SK-N-SH (cell line): ENCODE measurements at regions not wholly inside any gene's neighbourhood (a gene's known extent, or its start where the extent isn't known, plus 50 kb on each side); places are given as distances from the start of the nearest gene placed in this dataset.

ENCODE experiments used
- CTCF ChIA-PET: fragments of 300-600, 350-600 bp; formaldehyde crosslinking; extraction: SDS; loops from one replicate; lab custom pipeline; 2021; lab: Yijun Ruan, JAX
- POLR2A ChIA-PET: fragments of 350-600 bp; sonication (Branson Sonifier 250); formaldehyde crosslinking; extraction: SDS; loops from one replicate; lab custom pipeline; 2020; ENCODE audit warnings: antibody characterized with exemption, inconsistent platforms; lab: Yijun Ruan, JAX
- DNase-seq: peaks from one replicate; pipeline ENCODE4 v3.0.0; 2012
- H2AFZ ChIP-seq: fragments of 200-600 bp; sonication (generic); 2 replicates; pipeline ENCODE4 v1.8.1; 2016; ENCODE audit warnings: antibody characterized with exemption, mild to moderate bottlenecking, low read depth
- H3F3A ChIP-seq: fragments of 200-600 bp; sonication (generic); replicated peaks from 2 replicates; pipeline ENCODE3; 2016; ENCODE audit warnings: antibody characterized with exemption, mild to moderate bottlenecking; ENCODE audit not compliant: insufficient read depth
- H3K27ac ChIP-seq, 2 experiments: fragments of 200-500 bp in 1 of 2; fragments of 200-600 bp in 1 of 2; sonication (Bioruptor generic) in 1 of 2; sonication (generic), shearing (Covaris generic) in 1 of 2; 2 replicates each; pipeline versions ENCODE4 v1.5.1 to v1.6.1; 2014 to 2016; ENCODE audit warnings: low read depth in 2 of 2, inconsistent platforms in 1 of 2, low read length in 1 of 2, mild to moderate bottlenecking in 1 of 2, mixed read lengths in 1 of 2
- H3K27me3 ChIP-seq: fragments of 200-600 bp; sonication (generic), shearing (Covaris generic); 2 replicates; pipeline ENCODE4 v1.6.1; 2016; ENCODE audit warnings: mixed run types; ENCODE audit not compliant: insufficient read depth
- H3K36me3 ChIP-seq, 2 experiments: fragments of 200-500 bp in 1 of 2; fragments of 200-600 bp in 1 of 2; sonication (Bioruptor generic) in 1 of 2; sonication (generic) in 1 of 2; replicated peaks in 1 of 2; 2 replicates each; pipeline versions ENCODE3 to v1.5.1; 2014 to 2016; ENCODE audit warnings: low read length in 1 of 2, mild to moderate bottlenecking in 1 of 2; ENCODE audit not compliant: insufficient read depth in 2 of 2, control insufficient read depth in 1 of 2
- H3K4me1 ChIP-seq, 2 experiments: fragments of 200-500 bp in 1 of 2; fragments of 200-600 bp in 1 of 2; sonication (Bioruptor generic) in 1 of 2; sonication (generic), shearing (Covaris generic) in 1 of 2; 2 replicates each; pipeline versions ENCODE4 v1.5.1 to v1.6.1; 2014 to 2016; ENCODE audit warnings: low read depth in 1 of 2, low read length in 1 of 2, mixed run types in 1 of 2; ENCODE audit not compliant: insufficient read depth in 2 of 2, control insufficient read depth in 1 of 2
- H3K4me2 ChIP-seq: fragments of 200-600 bp; sonication (generic), shearing (Covaris generic); 2 replicates; pipeline ENCODE4 v1.6.1; 2017; ENCODE audit warnings: mixed run types
- H3K4me3 ChIP-seq, 2 experiments: fragments of 200-500 bp in 1 of 2; fragments of 200-600 bp in 1 of 2; sonication (Bioruptor generic) in 1 of 2; sonication (generic), shearing (Covaris generic) in 1 of 2; 2 replicates each; pipeline versions ENCODE4 v1.5.1 to v1.8.1; 2014 to 2016; ENCODE audit warnings: low read depth in 2 of 2, inconsistent platforms in 1 of 2, low read length in 1 of 2, mild to moderate bottlenecking in 1 of 2, mixed read lengths in 1 of 2, moderate library complexity in 1 of 2
- H3K79me2 ChIP-seq: fragments of 200-600 bp; sonication (generic); 2 replicates; pipeline ENCODE4 v1.8.1; 2017; ENCODE audit warnings: mild to moderate bottlenecking; ENCODE audit not compliant: insufficient read depth
- H3K9ac ChIP-seq: fragments of 200-600 bp; sonication (generic); 2 replicates; pipeline ENCODE4 v1.6.1; 2017; ENCODE audit warnings: mixed run types
- H3K9me2 ChIP-seq: fragments of 200-600 bp; sonication (generic); 2 replicates; pipeline ENCODE4 v1.6.1; 2017; ENCODE audit warnings: mixed run types
- H3K9me3 ChIP-seq: fragments of 200-600 bp; sonication (generic); 2 replicates; pipeline ENCODE4 v1.6.1; 2017; ENCODE audit warnings: mixed run types, mild to moderate bottlenecking, moderate library complexity
- H4K20me1 ChIP-seq: fragments of 200-600 bp; sonication (generic); 2 replicates; pipeline ENCODE4 v1.6.1; 2017; ENCODE audit warnings: mild to moderate bottlenecking, mixed run types; ENCODE audit not compliant: insufficient read depth
- EP300 ChIP-seq, 2 experiments: IDR thresholded peaks; 2 replicates each; pipeline versions ENCODE4 v1.4.0 to v1.6.1; 2012; ENCODE audit warnings: borderline replicate concordance in 1 of 2, low read depth in 1 of 2, low read length in 1 of 2
- FOXM1 ChIP-seq: IDR thresholded peaks from 2 replicates; pipeline ENCODE4 v1.4.0; 2012; ENCODE audit warnings: low read depth, mild to moderate bottlenecking
- GABPA ChIP-seq: IDR thresholded peaks from 2 replicates; pipeline ENCODE4 v1.4.0; 2012; ENCODE audit warnings: low read depth, mild to moderate bottlenecking
- IRF3 ChIP-seq: fragments of 150-350 bp; IDR thresholded peaks from 2 replicates; pipeline ENCODE4 v1.6.1; 2016; ENCODE audit warnings: mild to moderate bottlenecking, low read depth, low read length
- MAX ChIP-seq: IDR thresholded peaks from 2 replicates; pipeline ENCODE4 v1.4.0; 2012; ENCODE audit warnings: low read depth
- MEF2A ChIP-seq: IDR thresholded peaks from 2 replicates; pipeline ENCODE4 v1.4.0; 2012; ENCODE audit warnings: low read depth, borderline replicate concordance
- POLR2AphosphoS5 ChIP-seq: IDR thresholded peaks from 2 replicates; pipeline ENCODE4 v1.6.1; 2012; ENCODE audit warnings: low read depth, low read length
- RFX5 ChIP-seq: IDR thresholded peaks from 2 replicates; pipeline ENCODE4 v1.6.1; 2012; ENCODE audit warnings: mild to moderate bottlenecking, improper control_type of control experiment, low read length
- SMC3 ChIP-seq: IDR thresholded peaks from 2 replicates; pipeline ENCODE4 v1.6.1; 2012; ENCODE audit warnings: low read depth, low read length, improper control_type of control experiment
- TEAD4 ChIP-seq: IDR thresholded peaks from 2 replicates; pipeline ENCODE4 v1.4.0; 2012; ENCODE audit warnings: mild to moderate bottlenecking, borderline replicate concordance; ENCODE audit not compliant: insufficient read depth
- YY1 ChIP-seq: IDR thresholded peaks from 2 replicates; pipeline ENCODE4 v1.4.0; 2012; ENCODE audit warnings: low read depth, mild to moderate bottlenecking
- ZBTB33 ChIP-seq: IDR thresholded peaks from 2 replicates; pipeline ENCODE4 v1.4.0; 2012; ENCODE audit warnings: low read depth, borderline replicate concordance
- WGBS: methylation state at CpG from one replicate; pipeline ENCODE4 v1.1.6; 2017; ENCODE audit warnings: low lambda C conversion rate; 5-methylcytosine and 5-hydroxymethylcytosine counted together
- TF ChIP-seq, protein P1 (sequence below): IDR thresholded peaks from 2 replicates; pipeline ENCODE4; 2012
- TF ChIP-seq, protein P2 (sequence below): fragments of 150-350 bp; IDR thresholded peaks from 2 replicates; pipeline ENCODE4 v1.6.1; 2017; ENCODE audit warnings: antibody characterized with exemption, low read length, low read depth, borderline replicate concordance

- ChIA-PET POLR2A (no interaction called here), CTCF (interaction anchor here (1.3 to 3.0 kb wide), 3 partner anchors 76 to 136 kb away, joined by 3 to 14 read pairs (median 5); no protein-coding TSS in a partner anchor)
- no peak for DNase-seq
- Histone ChIP-seq H2AFZ (no peak overlapping the region), H3K9me2 (no peaks in the 10 kb centered on the region), H3K27ac (no peak overlapping the region), H3K4me2 (no peak overlapping the region), H3K27me3 (peaks cover 5% of the 10 kb centered on the region; the same call in 1 of the 2 replicates), H3F3A (no peaks in the 10 kb centered on the region), H3K9ac (no peak overlapping the region), H3K36me3 (no peaks in the 10 kb centered on the region), H4K20me1 (no peaks in the 10 kb centered on the region), H3K4me3 (no peak overlapping the region), H3K79me2 (no peaks in the 10 kb centered on the region), H3K9me3 (no peaks in the 10 kb centered on the region), H3K4me1 (no peaks in the 10 kb centered on the region)
- TF ChIP-seq ZBTB33, result no peak
- TF ChIP-seq YY1, result no peak
- TF ChIP-seq IRF3, result no peak
- no peak for TF ChIP-seq GABPA
- no peak for TF ChIP-seq EP300 (IDR thresholded peaks at IDR 0.05; ENCODE audit: borderline replicate concordance in 1 of 2, low read depth in 1 of 2, low read length in 1 of 2)
- TF ChIP-seq, protein P1, sequence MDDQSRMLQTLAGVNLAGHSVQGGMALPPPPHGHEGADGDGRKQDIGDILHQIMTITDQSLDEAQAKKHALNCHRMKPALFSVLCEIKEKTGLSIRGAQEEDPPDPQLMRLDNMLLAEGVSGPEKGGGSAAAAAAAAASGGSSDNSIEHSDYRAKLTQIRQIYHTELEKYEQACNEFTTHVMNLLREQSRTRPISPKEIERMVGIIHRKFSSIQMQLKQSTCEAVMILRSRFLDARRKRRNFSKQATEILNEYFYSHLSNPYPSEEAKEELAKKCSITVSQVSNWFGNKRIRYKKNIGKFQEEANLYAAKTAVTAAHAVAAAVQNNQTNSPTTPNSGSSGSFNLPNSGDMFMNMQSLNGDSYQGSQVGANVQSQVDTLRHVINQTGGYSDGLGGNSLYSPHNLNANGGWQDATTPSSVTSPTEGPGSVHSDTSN, result no peak
- no peak for TF ChIP-seq SMC3
- no peak for TF ChIP-seq RFX5
- TF ChIP-seq, protein P2, sequence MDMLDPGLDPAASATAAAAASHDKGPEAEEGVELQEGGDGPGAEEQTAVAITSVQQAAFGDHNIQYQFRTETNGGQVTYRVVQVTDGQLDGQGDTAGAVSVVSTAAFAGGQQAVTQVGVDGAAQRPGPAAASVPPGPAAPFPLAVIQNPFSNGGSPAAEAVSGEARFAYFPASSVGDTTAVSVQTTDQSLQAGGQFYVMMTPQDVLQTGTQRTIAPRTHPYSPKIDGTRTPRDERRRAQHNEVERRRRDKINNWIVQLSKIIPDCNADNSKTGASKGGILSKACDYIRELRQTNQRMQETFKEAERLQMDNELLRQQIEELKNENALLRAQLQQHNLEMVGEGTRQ, result no peak
- TF ChIP-seq MEF2A, result no peak
- TF ChIP-seq TEAD4, result no peak
- TF ChIP-seq MAX, result no peak
- no peak for TF ChIP-seq POLR2AphosphoS5
- no peak for TF ChIP-seq FOXM1
- WGBS, result 64% methylated on average over 3 of the region's 3 CpGs
These were observed 68.3 kb upstream of the CRHR1 start for GRCh38 chr17:45715787-45716186.
